AG08395 (cell line): ENCODE measurements at regions not wholly inside any gene's neighbourhood (a gene's known extent, or its start where the extent isn't known, plus 50 kb on each side); places are given as distances from the start of the nearest gene placed in this dataset.

Experiments
- DNase-seq: peaks from one replicate; pipeline ENCODE4 v3.0.0; 2012; ENCODE audit warnings: mixed read lengths, low spot score

DNA sequence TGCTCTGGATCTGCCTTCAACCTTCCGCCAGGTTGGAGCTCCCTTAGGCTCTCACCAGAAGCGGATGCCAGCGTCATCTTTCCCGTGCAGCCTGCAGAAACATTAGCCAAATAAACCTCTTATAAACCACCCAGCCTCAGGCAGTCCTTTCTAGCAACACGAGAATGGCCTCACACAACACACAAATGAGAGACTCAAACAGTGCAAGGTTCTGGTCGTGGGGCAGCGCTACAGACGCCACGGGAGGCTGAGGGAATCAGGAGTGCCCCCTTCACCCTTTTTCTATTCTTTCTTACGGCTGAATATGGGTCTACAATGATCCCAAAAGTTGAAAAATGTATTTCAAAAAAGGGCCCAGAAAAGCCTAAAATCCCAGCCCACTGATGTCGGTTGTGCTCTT is 96.4 kb downstream of the FOXL3 start:
- DNase-seq = no peak

DNA sequence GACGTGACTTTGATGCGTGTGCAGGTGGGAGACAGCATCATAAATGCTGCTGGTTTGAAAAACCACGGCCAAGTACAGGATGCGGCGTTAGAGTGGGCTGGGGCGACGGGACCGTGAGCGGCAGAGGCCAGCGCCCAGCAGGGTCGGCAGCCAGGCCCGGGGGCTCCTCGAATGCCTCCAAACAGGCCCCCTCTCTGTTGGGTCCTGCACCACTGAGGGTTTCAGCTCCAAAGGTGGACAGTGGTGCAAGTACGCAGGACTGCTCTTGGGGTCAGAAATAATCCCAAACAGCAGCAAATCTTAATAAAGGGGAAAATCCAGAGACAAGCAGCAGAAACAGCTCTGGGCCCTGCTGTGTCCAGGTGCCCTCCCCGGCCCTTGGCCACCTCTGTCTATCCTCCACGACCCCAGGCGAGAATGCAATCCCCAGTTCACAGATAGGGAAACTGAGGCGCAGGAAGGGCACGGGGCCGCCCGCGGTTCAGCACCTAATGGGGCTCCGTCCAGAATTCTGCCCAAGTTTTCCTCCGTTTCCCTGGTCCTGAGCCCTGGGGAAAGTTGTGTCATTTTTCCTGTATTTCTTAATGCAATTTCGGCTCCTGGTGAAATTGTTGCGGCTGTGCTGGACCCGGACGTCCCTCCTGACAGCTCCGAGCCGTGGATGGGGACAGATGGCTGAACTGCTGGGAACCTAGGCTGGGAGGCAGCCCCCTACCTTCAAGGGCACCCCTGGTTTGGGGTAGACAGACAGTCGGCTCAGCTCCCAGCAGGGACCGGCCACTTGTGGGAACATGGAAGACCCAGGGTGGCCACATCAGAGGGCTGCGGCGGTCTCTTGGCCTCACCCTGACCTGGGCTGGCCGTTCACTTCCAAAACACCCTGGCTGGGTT is 97.4 kb downstream of the FOXL3 start:
- no peak for DNase-seq

DNA sequence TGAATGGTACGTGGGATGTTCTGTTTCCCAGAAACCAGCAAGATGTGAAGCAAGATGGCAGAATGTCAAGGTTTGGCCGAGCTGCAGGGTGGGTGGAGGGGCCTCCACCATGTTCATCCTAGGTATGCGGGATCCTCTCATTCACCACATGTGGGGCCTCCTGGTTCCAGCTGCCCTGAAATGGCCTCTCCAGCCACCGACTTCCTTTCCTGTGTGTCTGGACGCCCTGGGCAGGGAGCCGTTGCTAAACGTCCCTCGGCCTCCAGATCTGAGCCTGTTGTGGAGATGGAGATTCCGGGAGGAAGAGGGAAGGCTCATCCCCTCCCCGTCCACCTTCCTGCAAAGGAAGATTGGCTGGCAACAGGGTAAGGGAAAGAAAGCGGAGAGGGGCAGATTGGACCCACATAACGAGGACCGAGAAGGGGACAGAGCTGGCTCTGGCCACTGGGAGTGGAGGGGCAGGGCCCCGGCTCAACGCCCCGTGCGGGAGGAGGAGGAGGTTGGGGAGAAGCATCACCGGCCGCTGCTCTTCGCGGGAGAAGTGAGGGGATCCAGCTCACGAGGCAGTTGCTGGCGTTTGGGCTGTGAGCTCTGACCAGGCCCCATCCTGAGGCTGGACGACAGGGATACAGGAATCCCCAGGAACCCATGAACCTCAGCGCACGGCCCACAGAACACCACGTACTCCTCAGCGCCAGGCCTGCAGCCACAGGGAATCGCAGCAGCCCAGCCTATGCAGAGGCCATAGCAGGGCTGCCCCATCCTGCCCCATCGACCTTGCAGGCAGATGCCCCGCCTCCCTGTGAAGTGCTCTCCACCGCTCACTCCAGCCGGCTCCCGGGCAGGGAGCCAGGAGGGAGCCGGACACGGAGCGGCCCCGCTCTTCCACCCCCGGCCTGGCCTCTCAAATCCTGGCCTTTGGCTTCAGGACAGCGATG is 98.3 kb downstream of the FOXL3 start:
- DNase-seq = no peak

DNA sequence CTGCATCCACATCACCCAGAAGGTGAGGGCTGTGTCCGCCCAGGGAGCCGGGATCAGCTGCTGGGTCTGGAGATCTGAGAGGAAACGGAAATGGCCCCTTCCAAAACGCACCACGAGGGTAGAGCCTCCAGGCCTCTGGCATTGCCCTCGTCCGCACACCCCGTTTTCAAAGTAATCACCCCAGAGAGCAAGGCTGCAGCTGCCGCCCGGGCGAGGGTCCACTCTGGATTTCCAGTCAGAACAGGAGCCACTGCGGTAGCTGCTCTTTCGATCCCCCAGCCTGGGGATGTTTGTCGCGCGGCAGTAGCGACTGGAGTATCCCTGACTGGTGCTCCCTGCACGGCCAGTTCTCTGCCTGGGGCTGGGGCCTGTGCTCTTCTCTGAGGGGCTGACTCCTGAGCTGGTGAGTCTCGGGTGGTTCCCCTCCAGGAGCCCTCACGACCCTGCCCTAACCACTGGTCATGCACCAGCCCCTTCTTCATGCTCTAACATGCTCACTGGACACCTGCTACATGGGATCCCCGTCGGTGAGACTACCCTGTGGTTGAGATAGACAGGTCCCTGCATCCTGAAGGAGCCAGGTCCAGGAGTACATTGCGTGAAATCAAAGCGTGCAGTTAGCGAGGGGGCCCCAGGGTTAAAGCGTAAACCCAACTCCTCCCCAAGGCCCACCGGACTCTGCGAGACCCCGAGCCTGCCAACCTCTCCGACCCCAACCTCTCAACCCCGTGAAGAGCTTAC is 99.2 kb downstream of the FOXL3 start:
- DNase-seq = no peak

DNA sequence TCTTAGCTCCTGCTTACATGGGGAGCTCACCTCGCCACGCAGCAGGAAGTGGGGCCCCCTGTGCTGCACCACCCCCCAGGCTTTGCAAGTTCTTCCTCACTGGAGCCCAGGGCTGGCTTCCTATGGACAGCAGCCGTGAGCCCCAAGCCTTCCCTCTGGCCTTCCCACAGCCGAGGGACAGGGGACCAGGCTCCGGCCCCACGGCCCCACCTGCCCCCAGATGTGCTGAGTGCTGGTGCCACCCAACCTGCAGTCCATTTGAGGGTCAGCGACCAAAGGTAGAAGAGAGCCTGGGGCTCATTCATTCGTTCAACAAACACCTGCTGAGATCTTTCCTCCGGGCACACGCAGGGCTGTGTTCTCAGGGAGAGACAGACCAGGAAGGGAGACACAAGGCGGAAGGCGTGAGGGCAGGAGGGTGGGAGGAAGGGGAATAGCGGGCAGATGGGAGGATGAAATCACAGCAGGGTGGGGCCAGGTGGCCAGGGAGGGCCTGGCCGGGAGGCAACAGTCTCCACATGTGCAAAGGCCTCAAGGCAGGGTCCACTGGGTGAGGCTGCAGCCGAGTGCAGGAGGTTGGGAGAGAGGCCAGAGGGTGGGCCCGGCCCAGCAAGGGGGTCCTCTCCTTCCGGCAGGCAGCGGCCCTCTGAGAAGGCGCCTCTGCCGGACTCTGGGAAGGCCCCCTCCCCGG is 100.1 kb downstream of the FOXL3 start:
- DNase-seq = no peak

DNA sequence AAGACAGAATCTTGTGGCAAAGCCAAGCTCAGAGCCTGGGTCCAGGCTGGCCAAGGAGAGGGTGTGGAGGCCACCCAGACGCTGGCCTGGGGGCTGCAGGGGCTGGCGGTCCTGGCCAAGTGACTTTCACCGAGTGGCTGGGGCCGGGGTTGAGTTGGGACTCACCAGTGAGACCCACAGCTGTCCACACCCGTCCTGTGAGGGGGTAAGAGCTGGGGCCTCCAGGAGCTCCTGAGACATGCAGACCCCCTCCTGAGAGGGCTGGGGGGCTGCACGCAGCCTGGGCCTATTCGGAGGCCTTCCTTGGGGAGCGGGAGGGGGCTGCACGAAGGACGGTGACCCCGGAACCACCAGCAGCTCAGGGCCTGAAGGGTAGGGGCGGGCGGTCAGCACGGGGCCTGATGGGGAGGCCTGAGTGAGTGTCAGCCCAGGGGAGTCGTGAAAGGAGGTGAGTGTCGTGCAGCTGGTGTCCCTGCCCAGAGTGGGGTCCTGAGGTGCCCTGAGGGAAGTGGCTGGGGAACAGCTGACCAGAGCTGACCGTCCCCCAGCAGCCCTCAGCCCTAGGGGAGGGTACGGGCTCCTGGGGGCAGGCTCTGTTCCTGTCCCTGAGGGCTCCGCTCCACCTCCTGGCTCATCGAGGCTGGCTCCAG is 100.9 kb downstream of the FOXL3 start:
- DNase-seq = no peak

DNA sequence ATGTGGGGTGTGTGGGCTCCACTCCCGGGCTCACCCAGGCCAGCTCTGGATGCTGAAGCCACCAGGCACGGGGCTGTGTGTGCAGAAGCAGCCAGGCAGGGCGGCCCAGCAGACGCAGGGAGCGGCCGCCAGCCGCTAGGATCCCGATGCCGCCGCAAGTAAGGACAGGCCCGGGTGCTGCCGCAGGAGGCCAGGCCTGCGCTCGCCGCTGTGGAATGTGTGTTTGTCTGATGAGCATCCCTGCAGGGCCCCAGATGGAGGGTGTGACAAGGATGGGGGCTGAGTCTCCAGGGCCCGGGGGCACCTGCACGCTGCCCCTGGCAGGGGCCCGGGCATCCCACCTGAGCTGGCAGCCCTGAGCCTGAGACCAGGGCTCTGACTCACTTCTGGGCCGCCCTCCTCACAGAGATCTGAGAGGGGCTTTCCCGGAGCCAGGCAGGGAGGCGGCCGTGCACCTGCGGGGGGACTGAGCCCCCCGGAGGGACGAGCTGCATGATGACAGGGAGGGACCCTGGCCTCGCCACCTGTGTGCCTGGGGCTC is 101.5 kb downstream of the FOXL3 start:
- no peak for DNase-seq

DNA sequence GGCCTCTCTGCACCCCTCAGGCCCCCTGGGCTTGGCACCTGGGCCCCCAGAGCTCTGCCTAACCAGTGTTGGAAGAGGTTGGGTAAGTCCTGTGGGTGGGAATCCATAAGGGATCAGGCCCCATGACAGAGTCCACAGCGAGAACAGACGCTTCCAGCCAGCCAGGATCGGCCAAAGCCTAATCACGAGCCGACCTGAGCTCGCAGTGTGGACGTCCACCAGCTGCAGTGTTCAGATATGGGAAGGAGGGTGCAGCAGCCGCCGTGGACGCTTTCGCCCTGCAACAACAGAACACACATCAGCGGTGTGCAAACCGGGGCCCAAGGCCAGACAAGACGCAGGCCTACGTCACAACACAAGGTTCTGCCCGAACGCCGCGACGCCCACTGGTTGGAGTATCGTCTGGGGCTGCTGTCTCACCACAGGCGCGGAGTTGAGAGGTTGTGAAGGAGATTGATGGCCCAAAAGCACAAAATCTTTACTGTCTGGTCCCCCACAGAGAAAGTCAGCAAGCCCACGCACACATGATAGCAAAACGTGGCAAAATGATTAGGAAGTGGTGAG is 102.1 kb downstream of the FOXL3 start:
- DNase-seq = no peak

DNA sequence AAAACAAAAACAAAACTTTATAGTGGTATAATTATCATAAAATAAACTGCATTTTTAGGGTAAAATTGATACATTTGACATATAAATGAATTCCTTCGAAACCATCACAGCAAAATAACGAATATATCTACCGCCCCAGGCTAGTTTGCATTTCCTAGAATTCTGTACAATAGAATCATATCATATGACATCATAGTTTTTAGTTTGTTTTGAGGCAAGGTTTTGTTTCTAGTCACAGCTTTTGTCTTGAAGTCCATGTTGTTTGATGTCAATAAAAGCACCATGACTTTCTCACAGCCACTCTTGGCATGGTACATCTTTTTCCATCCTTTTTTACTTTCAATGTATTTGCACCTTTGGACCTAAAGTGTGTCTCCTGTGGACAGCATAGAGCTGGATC is 102.9 kb downstream of the FOXL3 start:
- no peak for DNase-seq

DNA sequence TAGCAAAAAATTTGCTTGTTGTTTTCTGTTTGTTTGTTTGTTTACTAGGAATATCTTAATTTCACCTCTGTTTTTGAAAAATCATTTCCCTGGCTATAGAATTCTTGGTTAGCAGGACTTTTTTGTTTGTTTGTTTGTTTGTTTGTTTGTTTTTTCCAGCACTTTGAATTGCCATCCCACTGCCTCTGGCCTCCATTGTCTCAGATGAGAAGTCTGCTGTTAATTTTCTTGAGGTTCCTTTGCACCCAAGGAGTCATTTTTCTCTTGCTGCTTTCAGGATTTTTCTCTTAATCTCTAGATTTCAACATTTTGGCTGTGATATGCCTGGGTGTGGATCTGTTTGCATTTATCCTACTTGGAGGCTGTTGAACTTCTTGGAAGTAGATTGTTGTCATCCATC is 105.7 kb downstream of the FOXL3 start:
- no peak for DNase-seq

DNA sequence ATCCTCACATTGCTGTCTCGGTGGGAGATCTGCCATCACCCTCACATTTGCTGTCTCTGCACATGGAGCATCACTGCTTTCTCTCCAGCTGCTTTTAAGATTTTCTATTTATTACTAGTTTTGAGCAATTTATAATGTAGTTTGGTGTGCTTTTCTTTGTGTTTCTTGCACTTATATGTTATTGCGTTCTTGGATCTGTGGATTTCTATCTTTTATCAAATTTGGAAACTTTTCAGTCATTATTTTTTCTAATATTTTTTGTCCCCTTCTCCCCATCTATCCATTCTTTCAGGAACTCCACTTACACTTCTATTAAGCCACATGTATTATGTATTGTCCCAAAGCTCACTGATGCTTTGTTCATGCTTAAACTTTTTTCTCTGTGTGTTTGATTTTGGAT is 108.9 kb downstream of the FOXL3 start:
- DNase-seq = no peak

DNA sequence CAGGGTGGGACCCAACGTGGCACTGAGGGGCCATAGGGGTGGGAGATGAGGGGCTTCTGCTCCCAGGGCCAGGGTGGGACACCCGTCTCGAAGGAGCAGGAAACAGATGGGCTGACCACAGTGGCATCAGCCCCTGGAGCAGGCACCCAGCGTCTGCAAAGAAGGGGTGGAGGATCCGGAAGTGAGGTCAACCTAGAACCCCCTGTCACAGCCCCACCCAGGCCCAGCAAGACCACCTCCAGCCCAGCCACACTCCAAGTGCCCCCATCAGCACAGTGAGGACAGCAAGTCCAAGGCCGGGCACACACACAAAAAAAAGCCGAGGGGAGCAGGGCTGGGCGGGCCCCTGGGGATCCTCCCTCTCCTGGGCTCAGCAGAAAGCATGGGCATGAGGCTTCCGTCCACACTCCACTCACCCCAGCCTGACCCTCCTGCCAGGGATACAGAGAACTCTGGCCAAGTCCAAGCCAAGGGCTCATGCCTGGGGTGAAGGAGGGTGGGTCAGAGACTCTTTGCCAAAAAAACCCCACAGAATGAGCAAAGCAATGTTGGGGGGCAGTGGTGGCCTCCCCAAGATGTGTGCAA is 111.0 kb downstream of the FOXL3 start:
- no peak for DNase-seq

DNA sequence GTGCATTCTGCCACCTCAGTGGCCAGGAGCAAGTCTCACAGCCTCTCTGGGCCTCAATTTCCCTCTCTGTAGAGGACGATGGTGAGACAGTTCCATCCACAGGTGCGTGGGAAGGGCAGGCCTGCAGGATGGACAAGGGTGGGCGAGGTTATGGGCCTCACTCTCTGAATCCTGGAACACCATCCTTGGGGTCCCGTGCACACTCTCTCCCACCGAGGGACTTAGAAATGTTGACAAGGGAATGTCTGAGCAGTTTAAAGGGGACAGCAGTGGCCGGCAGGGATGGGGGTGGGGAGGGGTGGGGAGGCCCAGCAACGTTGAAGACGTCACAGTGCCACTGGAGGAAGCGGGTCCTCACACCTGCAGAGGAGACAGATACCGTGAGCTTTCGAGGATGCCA is 111.5 kb downstream of the FOXL3 start:
- DNase-seq = no peak

DNA sequence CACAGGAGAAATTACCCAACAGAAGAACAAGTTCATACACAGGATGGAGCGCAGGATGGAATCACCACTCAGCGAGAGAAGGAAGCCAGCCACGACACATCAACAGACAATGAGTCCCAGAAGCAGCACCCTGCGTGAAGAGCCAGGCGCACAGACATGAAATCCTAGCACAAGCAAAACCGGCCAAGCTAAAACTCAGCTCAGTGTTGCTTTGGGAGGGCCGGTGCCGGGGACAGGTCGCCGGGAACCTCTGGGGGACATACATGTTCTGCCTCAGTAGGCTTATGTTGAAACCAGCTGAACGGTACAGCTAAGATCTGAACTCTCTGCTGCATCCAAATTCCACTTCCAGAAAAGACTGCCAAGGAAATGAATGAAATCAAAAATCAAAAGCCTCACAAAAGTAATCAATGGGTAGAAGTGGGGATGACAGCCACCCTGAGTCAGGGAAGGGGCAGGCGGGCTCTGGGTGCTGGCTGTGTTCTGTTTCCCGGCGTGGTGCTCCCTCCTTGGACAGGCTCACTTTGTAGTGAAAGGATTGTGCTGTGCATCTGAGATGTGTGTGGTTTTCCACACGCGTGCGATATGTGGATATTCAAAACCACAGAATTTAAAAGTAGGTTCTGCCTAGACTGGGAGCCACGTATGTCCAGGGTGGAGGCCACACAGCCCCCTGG is 114.7 kb downstream of the PDGFA start:
- no peak for DNase-seq

DNA sequence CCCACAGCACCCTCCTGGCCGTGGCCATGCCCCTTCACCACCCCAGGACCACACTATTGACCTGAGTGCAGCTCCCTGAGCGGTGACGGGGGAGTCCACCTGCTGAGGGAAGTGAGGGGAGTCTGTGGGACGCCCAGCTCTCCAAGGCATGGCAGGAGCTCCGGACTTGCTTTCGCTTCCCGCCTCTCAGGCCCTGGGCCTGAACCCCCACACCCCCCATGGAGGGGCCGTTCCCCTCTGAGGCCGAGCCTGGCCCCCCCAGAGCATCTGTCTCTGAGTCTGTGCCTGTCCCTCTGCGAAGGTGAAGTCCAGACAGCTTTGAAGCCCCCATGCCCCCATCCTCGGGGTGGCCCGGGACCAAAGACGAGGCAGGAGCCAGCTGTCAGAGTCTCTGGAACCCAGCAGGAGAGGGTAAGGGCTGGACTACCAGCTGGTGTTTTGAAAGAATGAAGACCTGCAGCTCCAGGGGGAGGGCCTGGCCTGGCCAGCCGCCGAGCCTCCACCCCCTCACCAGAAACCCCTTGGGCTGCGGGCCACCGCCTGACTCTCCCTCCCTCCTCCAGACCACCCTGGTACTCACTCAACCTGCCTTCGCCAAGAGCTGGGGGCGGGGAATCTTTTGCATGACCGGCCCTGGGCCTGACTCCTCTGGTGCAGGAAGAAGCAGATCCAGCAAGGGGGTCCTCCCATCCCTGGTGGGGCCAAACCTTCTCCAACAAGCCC is 114.0 kb downstream of the PDGFA start:
- DNase-seq = no peak

DNA sequence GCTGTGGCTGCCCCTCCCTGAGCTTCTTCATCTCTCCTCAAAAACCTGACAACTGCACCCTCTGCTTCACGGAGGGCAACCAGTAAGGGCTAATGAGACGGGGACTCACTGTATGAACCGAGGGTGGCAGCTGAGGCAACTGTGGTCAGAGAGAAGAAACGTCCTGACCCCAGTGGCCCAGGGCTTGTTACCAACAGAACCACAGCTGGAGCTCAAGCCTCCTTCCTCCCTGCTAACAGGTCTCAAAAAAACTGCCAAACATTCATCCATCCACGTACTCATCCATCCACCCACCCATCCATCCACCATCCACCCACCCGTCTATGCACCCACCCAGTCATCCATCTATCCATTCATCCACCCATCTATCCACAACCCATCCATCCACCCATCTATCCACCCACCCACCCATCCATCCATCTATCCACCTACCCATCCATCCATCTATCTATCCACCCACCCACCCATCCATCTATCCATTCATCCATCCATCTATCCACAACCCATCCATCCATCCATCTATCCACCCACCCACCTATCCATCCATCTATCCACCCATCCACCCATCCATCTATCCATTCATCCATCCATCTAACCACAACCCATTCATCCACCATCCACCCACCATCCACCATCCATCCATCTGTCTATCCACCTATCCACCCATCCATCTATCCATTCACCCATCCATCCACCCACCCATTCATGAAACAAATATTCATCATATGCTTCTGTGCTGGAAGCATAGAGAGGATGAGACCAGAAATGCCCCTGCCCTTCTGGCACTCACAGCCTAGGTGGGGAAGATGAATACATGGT is 111.7 kb downstream of the PDGFA start:
- DNase-seq = no peak

DNA sequence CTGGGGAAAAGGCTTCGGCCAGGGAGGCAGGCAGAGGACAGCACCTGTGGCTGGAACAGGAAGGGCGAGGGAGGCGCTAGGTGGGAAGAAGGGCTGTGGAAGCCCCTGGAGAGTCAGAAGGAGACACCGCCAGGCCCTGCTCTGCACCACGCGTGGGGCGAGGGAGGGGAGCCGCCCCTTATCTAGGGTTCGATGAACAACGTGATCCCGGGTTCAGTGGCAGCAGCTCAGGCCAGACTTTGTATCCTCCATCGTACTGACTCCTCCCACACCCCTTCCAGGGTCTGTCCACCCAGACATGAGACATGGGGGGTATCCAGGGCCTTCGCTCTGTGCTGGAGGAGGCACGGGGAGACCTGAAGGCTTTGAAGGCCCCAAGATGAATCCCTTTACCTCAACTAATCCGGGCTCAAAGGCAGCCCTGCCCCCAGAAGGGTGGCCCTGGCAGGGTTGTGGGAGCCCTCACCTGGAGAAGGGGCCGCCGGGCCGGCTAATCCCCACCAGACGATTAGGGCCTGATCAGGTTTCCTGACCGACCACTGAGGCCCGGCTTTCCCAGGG is 110.8 kb downstream of the PDGFA start:
- no peak for DNase-seq
